LNCaP clone FGC (cell line): ENCODE measurements at regions not wholly inside any gene's neighbourhood (a gene's known extent, or its start where the extent isn't known, plus 50 kb on each side); places are given as distances from the start of the nearest gene placed in this dataset.

Source experiments
- DNase-seq: peaks from one replicate; pipeline ENCODE4 v3.0.0-alpha.2; 2011; ENCODE audit warnings: low read depth
- H3K4me3 ChIP-seq: 2 replicates; pipeline ENCODE4 v1.5.1; 2011; ENCODE audit warnings: mild to moderate bottlenecking, low read depth, low read length, control low read depth
- CTCF ChIP-seq: IDR thresholded peaks from 2 replicates; pipeline ENCODE4 v1.5.1; 2012; ENCODE audit warnings: mild to moderate bottlenecking; ENCODE audit not compliant: control insufficient read depth, insufficient read depth; ENCODE audit errors: extremely low read depth

- no peak overlapping the region for H3K4me3 ChIP-seq
- TF ChIP-seq CTCF, result no peak
These were observed 309.3 kb downstream of the C16orf95 start for GRCh38 chr16:87007907-87008306.

GRCh38 chr16:87008664-87009063 lies 308.5 kb downstream of the C16orf95 start:
- no peak overlapping the region for H3K4me3 ChIP-seq
- no peak for TF ChIP-seq CTCF
- DNase-seq, result no peak

More at GRCh38 chr16:87007907-87008306, 309.3 kb downstream of the C16orf95 start:
- no peak for DNase-seq

- no peak overlapping the region for H3K4me3 ChIP-seq
- DNase-seq, result no peak
- TF ChIP-seq CTCF, result no peak
These were observed 303.9 kb downstream of the C16orf95 start for GRCh38 chr16:87012954-87013938.

GRCh38 chr16:87014112-87014511 lies 303.1 kb downstream of the C16orf95 start:
- no peak for DNase-seq
- H3K4me3 ChIP-seq, result no peak overlapping the region
- TF ChIP-seq CTCF, result no peak

GRCh38 chr16:87015021-87015420 lies 302.2 kb downstream of the C16orf95 start:
- no peak for TF ChIP-seq CTCF

GRCh38 chr16:87016046-87017035 lies 300.9 kb downstream of the C16orf95 start:
- no peak for DNase-seq
- TF ChIP-seq CTCF, result no peak
- no peak overlapping the region for H3K4me3 ChIP-seq

More at GRCh38 chr16:87015021-87015420, 302.2 kb downstream of the C16orf95 start:
- H3K4me3 ChIP-seq, result no peak overlapping the region
- DNase-seq, result no peak
